ENCODE measurements at regions not wholly inside any gene's neighbourhood (a gene's known extent, or its start where the extent isn't known, plus 50 kb on each side); places are given as distances from the start of the nearest gene placed in this dataset.

GRCh38 chr5:6086871-6087270 lies 291.5 kb downstream of the MED10 start:
- Histone ChIP-seq H3F3A (ENCODE audit: insufficient read depth, low read length) (no peaks in the 10 kb centered on the region), H3K36me3 (replicated peaks; ENCODE audit: insufficient read depth, low read length) (no peaks in the 10 kb centered on the region), H3K9me2 (replicated peaks; ENCODE audit: insufficient read depth, low read length) (no peaks in the 10 kb centered on the region), H3K27ac (ENCODE audit: low read length) (no peak overlapping the region), H2AFZ (ENCODE audit: low read length) (no peak overlapping the region), H3K27me3 (replicated peaks; ENCODE audit: insufficient read depth, low read length) (no peaks in the 10 kb centered on the region), H3K4me1 (ENCODE audit: low read length) (no peaks in the 10 kb centered on the region), H3K79me2 (ENCODE audit: low read length) (no peaks in the 10 kb centered on the region), H3K9ac (ENCODE audit: low read length) (no peak overlapping the region), H3K4me2 (ENCODE audit: low read depth, low read length) (no peak overlapping the region), H3K4me3 (ENCODE audit: low read length) (no peak overlapping the region), H3K9me3 (replicated peaks; ENCODE audit: insufficient read depth, low read length) (no peaks in the 10 kb centered on the region), H4K20me1 (ENCODE audit: insufficient read depth, low read length) (no peaks in the 10 kb centered on the region)
- TF ChIP-seq EZH2 (optimal IDR thresholded peaks at IDR 0.05; ENCODE audit: low read depth, low read length) (no peak), EZH2phosphoT487 (IDR thresholded peaks at IDR 0.05; ENCODE audit: low read length) (no peak)
- DNase-seq = no peak

GRCh38 chr5:6085341-6085860 lies 292.9 kb downstream of the MED10 start:
- no peak overlapping the region for H3K4me2 ChIP-seq (ENCODE audit: low read depth, low read length)

GRCh38 chr5:6084836-6085235 lies 293.5 kb downstream of the MED10 start:
- H3K9ac ChIP-seq (ENCODE audit: low read length) = no peak overlapping the region
- H3K9me2 ChIP-seq (replicated peaks; ENCODE audit: insufficient read depth, low read length) = no peaks in the 10 kb centered on the region
- H3K4me3 ChIP-seq (ENCODE audit: low read length) = no peak overlapping the region
- no peak overlapping the region for H3K27ac ChIP-seq (ENCODE audit: low read length)
- H3K4me2 ChIP-seq (ENCODE audit: low read depth, low read length) = no peak overlapping the region
- no peak for DNase-seq
- H3K27me3 ChIP-seq (replicated peaks; ENCODE audit: insufficient read depth, low read length) = no peaks in the 10 kb centered on the region
- no peaks in the 10 kb centered on the region for H3K79me2 ChIP-seq (ENCODE audit: low read length)
- H3F3A ChIP-seq (ENCODE audit: insufficient read depth, low read length) = no peaks in the 10 kb centered on the region
- H2AFZ ChIP-seq (ENCODE audit: low read length) = no peak overlapping the region
- no peak for TF ChIP-seq CTCF (IDR thresholded peaks at IDR 0.05; ENCODE audit: low read length)
- no peak for TF ChIP-seq EZH2phosphoT487 (IDR thresholded peaks at IDR 0.05; ENCODE audit: low read length)
- TF ChIP-seq EZH2 (optimal IDR thresholded peaks at IDR 0.05; ENCODE audit: low read depth, low read length) = no peak
- H3K36me3 ChIP-seq (replicated peaks; ENCODE audit: insufficient read depth, low read length) = no peaks in the 10 kb centered on the region
- no peaks in the 10 kb centered on the region for H4K20me1 ChIP-seq (ENCODE audit: insufficient read depth, low read length)
- no peaks in the 10 kb centered on the region for H3K4me1 ChIP-seq (ENCODE audit: low read length)
- no peaks in the 10 kb centered on the region for H3K9me3 ChIP-seq (replicated peaks; ENCODE audit: insufficient read depth, low read length)

More at GRCh38 chr5:6085341-6085860, 292.9 kb downstream of the MED10 start:
- H3K27ac ChIP-seq (ENCODE audit: low read length) = no peak overlapping the region
- DNase-seq = no peak
- no peaks in the 10 kb centered on the region for H3K27me3 ChIP-seq (replicated peaks; ENCODE audit: insufficient read depth, low read length)
- no peaks in the 10 kb centered on the region for H4K20me1 ChIP-seq (ENCODE audit: insufficient read depth, low read length)
- H3K4me1 ChIP-seq (ENCODE audit: low read length) = no peaks in the 10 kb centered on the region
- H3K36me3 ChIP-seq (replicated peaks; ENCODE audit: insufficient read depth, low read length) = no peaks in the 10 kb centered on the region
- no peaks in the 10 kb centered on the region for H3F3A ChIP-seq (ENCODE audit: insufficient read depth, low read length)
- no peak overlapping the region for H3K9ac ChIP-seq (ENCODE audit: low read length)
- H3K9me3 ChIP-seq (replicated peaks; ENCODE audit: insufficient read depth, low read length) = no peaks in the 10 kb centered on the region
- H3K9me2 ChIP-seq (replicated peaks; ENCODE audit: insufficient read depth, low read length) = no peaks in the 10 kb centered on the region
- H2AFZ ChIP-seq (ENCODE audit: low read length) = no peak overlapping the region
- H3K79me2 ChIP-seq (ENCODE audit: low read length) = no peaks in the 10 kb centered on the region
- H3K4me3 ChIP-seq (ENCODE audit: low read length) = no peak overlapping the region
- no peak for TF ChIP-seq EZH2phosphoT487 (IDR thresholded peaks at IDR 0.05; ENCODE audit: low read length)
- TF ChIP-seq EZH2 (optimal IDR thresholded peaks at IDR 0.05; ENCODE audit: low read depth, low read length) = no peak
- no peak for TF ChIP-seq CTCF (IDR thresholded peaks at IDR 0.05; ENCODE audit: low read length)

GRCh38 chr5:6084376-6084775 lies 294.0 kb downstream of the MED10 start:
- Histone ChIP-seq H3K27ac (ENCODE audit: low read length) (no peak overlapping the region), H3F3A (ENCODE audit: insufficient read depth, low read length) (no peaks in the 10 kb centered on the region), H2AFZ (ENCODE audit: low read length) (no peak overlapping the region), H3K27me3 (replicated peaks; ENCODE audit: insufficient read depth, low read length) (no peaks in the 10 kb centered on the region), H3K9me2 (replicated peaks; ENCODE audit: insufficient read depth, low read length) (no peaks in the 10 kb centered on the region), H3K79me2 (ENCODE audit: low read length) (no peaks in the 10 kb centered on the region), H3K9me3 (replicated peaks; ENCODE audit: insufficient read depth, low read length) (no peaks in the 10 kb centered on the region), H3K9ac (ENCODE audit: low read length) (no peak overlapping the region), H3K36me3 (replicated peaks; ENCODE audit: insufficient read depth, low read length) (no peaks in the 10 kb centered on the region), H3K4me1 (ENCODE audit: low read length) (no peaks in the 10 kb centered on the region), H3K4me3 (ENCODE audit: low read length) (no peak overlapping the region), H4K20me1 (ENCODE audit: insufficient read depth, low read length) (no peaks in the 10 kb centered on the region), H3K4me2 (ENCODE audit: low read depth, low read length) (no peak overlapping the region)
- TF ChIP-seq EZH2phosphoT487 (IDR thresholded peaks at IDR 0.05; ENCODE audit: low read length) (no peak), CTCF (IDR thresholded peaks at IDR 0.05; ENCODE audit: low read length) (no peak), EZH2 (optimal IDR thresholded peaks at IDR 0.05; ENCODE audit: low read depth, low read length) (no peak)
- DNase-seq = no peak

Data from MM.1S (cell line).